Prostate gland (tissue), 2 donors: ENCODE measurements at regions not wholly inside any gene's neighbourhood (a gene's known extent, or its start where the extent isn't known, plus 50 kb on each side); places are given as distances from the start of the nearest gene placed in this dataset.
"Not testable (repeated sequence)": the region's sequence is repeated elsewhere in the genome, so short reads cannot be mapped to it uniquely, and the experiment has no call there.

Experiments used
- DNase-seq: peaks from one replicate; pipeline ENCODE4 v3.0.0-alpha.2; 2019; ENCODE audit warnings: low spot score
- H3K27ac ChIP-seq, 2 donors: fragments of 200-600 bp; sonication (generic); 2 replicates each; pipeline ENCODE4 v1.5.1; 2017 to 2019
- H3K27me3 ChIP-seq: fragments of 200-600 bp; sonication (generic); replicated peaks from 2 replicates; pipeline ENCODE4 v1.5.1; 2019; ENCODE audit not compliant: insufficient read depth
- H3K36me3 ChIP-seq, 2 donors: fragments of 200-600 bp; sonication (generic); 1 replicate in 1 of 2; 2 replicates in 1 of 2; pipeline versions ENCODE4 v1.5.1 to v1.8.1; 2017 to 2019
- H3K4me1 ChIP-seq: fragments of 200-600 bp; sonication (generic); replicated peaks from 2 replicates; pipeline ENCODE4 v1.5.1; 2019
- H3K4me3 ChIP-seq, 2 donors: fragments of 200-600 bp; sonication (generic); 2 replicates each; pipeline ENCODE4 v1.5.1; 2017 to 2019
- H3K9me3 ChIP-seq: fragments of 200-600 bp; sonication (generic); 2 replicates; pipeline ENCODE4 v1.5.1; 2017
- POLR2A ChIP-seq: fragments of 450-650 bp; IDR thresholded peaks from one replicate; pipeline ENCODE4 v1.6.1; 2016; ENCODE audit warnings: antibody characterized with exemption, mild to moderate bottlenecking
- POLR2AphosphoS5 ChIP-seq: sonication (generic); formaldehyde crosslinking; IDR thresholded peaks from one replicate; pipeline ENCODE4 v1.6.1; 2017; ENCODE audit warnings: antibody characterized with exemption
- WGBS: methylation state at CpG from one replicate; pipeline ENCODE4 v1.1.5; 2018; 5-methylcytosine and 5-hydroxymethylcytosine counted together
- intact Hi-C: fragments of 100-400 bp; cut with DNase I; formaldehyde crosslinking; loops from one replicate; pipeline ENCODE4 v1.14.2; 2022
- TF ChIP-seq, protein P1 (sequence below), 4 experiments: fragments of 200-600 bp in 2 of 4; fragments of 450-650 bp in 2 of 4; sonication (generic) in 2 of 4; IDR thresholded peaks; 1 replicate in 3 of 4; 2 replicates in 1 of 4; pipeline ENCODE4 v1.5.1; 2016 to 2019; ENCODE audit warnings: antibody characterized with exemption in 4 of 4, mild to moderate bottlenecking in 2 of 4, moderate library complexity in 2 of 4

DNA sequence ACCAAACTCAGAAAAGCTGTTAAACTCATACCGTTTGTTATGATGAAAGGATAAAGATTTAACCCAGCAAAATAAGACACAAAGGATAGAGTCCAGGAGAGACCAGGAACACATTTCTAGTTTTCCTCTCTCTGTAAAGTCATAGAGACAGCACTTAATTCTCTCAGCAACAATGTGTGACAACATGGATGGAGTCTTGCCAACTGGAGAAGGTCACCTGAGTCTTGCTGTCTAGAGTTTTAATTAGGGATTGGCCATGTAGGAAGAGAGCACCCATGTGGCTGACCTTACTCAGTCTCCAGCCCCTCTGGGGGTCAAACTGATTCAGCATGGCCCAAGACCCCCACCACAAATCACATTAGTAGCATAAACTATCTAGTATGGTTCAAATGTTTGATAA lies 151.0 kb upstream of the ATF7IP start:
- intact Hi-C loops, result no loop called here
- Histone ChIP-seq H3K9me3 (no peaks in the 10 kb centered on the region), H3K27me3 (no peaks in the 10 kb centered on the region), H3K4me3 (no peak overlapping the region), H3K27ac (no peak overlapping the region), H3K4me1 (no peaks in the 10 kb centered on the region), H3K36me3 (no peaks in the 10 kb centered on the region)
- 85% methylated on average over 1 of the region's 1 CpG for WGBS
- TF ChIP-seq, protein P1, sequence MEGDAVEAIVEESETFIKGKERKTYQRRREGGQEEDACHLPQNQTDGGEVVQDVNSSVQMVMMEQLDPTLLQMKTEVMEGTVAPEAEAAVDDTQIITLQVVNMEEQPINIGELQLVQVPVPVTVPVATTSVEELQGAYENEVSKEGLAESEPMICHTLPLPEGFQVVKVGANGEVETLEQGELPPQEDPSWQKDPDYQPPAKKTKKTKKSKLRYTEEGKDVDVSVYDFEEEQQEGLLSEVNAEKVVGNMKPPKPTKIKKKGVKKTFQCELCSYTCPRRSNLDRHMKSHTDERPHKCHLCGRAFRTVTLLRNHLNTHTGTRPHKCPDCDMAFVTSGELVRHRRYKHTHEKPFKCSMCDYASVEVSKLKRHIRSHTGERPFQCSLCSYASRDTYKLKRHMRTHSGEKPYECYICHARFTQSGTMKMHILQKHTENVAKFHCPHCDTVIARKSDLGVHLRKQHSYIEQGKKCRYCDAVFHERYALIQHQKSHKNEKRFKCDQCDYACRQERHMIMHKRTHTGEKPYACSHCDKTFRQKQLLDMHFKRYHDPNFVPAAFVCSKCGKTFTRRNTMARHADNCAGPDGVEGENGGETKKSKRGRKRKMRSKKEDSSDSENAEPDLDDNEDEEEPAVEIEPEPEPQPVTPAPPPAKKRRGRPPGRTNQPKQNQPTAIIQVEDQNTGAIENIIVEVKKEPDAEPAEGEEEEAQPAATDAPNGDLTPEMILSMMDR (IDR thresholded peaks at IDR 0.05), result no peak
- TF ChIP-seq POLR2AphosphoS5 (no peak), POLR2A (no peak)
- no peak for DNase-seq

DNA sequence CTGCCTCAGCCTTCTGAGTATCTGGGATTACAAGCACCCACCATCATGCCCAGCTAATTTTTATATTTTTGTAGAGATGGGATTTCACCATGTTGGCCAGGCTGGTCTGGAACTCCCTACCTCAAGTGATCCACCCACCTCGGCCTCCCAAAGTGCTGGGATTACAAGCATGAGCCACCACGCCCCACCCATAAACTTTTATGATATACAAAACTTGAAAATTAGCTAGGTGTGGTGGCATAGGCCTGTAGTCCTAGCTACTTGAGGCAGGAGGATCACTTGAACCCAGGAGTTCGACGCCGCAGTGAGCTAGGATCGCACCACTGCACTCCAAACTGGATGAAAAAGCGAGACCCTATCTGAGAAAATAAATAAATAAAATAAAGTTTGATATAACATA lies 149.5 kb upstream of the ATF7IP start:
- H3K27me3 ChIP-seq, H3K9me3 ChIP-seq, DNase-seq, intact Hi-C loops, H3K4me3 ChIP-seq, H3K4me1 ChIP-seq, H3K36me3 ChIP-seq, H3K27ac ChIP-seq: not testable (repeated sequence)
- 98% methylated on average over 7 of the region's 7 CpGs for WGBS

DNA sequence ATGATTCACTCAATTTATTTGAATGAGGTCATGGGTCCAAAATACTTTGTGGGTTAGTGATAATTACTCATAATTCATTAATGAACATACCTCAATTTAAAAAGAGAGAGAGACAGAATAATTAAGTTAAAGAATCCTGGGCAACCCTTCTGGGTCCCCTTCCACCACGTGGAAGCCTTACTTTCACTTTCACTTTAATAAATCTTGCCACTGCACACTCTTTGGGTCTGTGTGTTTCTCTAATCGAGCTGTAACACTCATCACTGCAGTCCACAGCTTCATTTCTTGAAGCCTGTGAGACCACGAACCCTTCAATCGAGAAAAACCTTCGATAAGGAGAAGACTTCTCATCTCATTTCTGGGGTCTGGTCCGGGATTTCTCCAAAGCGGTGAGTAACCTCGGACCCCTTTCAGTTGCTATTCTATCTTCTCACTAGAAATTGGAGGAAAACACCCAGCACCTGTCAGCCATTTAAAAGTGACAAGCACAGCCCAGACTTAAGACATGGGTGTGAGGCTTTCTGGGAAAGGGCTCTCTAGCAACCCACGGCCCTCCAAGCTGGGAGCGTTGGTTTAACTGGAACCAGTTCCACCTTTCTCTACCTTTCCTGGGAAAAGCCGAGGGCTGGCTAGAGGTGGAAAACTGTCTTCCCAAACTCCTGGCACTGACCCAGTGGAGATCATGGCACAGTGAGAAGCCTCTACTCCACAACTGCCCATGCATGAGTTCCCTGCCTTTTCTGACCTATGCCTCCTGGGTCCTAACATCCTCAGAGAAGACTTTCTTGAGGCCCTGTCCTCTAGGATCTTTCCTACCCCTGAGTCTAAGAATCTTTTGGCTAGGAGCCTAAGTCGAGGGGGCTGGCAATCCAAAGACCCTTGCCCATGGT lies 148.8 kb upstream of the ATF7IP start:
- H3K4me1 ChIP-seq, result no peaks in the 10 kb centered on the region
- no peak for DNase-seq
- TF ChIP-seq, protein P1 (IDR thresholded peaks at IDR 0.05), result no peak
- TF ChIP-seq POLR2A (no peak), POLR2AphosphoS5 (no peak)
- no peaks in the 10 kb centered on the region for H3K36me3 ChIP-seq
- intact Hi-C loops, result no loop called here
- H3K9me3 ChIP-seq, result no peaks in the 10 kb centered on the region
- 83% methylated on average over 12 of the region's 12 CpGs for WGBS
- no peak overlapping the region for H3K4me3 ChIP-seq
- no peak overlapping the region for H3K27ac ChIP-seq
- no peaks in the 10 kb centered on the region for H3K27me3 ChIP-seq

DNA sequence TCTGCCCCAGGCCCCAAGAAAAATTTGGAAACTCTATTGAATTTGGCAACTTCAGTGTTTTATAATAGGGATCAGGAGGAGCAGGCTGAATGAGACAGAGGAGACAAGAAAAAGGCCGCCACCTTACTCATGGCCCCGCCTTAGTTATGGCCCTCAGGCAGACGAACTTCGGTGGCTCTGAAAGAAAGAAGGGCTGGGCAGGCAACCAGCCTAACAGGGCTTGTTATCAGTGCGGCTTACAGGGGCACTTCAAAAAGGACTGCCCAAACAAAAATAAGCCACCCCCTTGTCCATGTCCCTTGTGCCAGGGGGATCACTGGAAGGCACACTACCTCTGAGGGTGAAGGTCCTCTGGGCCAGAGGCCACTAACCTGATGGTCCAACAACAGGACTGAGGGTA lies 146.3 kb upstream of the ATF7IP start:
- H3K27ac ChIP-seq, result no peak overlapping the region

DNA sequence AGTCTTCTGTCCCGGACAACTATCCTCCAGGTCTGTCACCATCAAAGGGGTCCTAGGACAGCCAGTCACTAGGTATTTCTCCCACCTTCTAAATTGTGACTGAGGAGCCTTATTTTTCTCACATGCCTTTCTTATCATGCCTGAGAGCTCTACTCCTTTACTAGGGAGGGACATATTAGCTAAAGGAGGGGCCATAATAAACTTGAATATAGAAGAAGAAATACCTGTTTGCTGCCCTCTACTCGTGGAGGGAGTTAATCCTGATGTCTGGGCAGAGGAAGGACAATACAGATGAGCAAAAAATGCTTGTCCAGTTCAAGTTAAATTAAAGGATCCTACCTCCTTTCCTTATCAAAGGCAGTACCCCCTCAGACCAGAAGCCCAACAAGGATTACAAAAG lies 145.8 kb upstream of the ATF7IP start:
- H3K4me3 ChIP-seq, H3K9me3 ChIP-seq, H3K27ac ChIP-seq, H3K36me3 ChIP-seq, H3K27me3 ChIP-seq, intact Hi-C loops, DNase-seq, H3K4me1 ChIP-seq: not testable (repeated sequence)
- 68% methylated on average over 2 of the region's 2 CpGs for WGBS

More for the DNA sequence above, 146.3 kb upstream of the ATF7IP start:
- Histone ChIP-seq H3K4me1 (no peaks in the 10 kb centered on the region), H3K9me3 (no peaks in the 10 kb centered on the region), H3K36me3 (no peaks in the 10 kb centered on the region), H3K27me3 (no peaks in the 10 kb centered on the region), H3K4me3 (no peak overlapping the region)
- no peak for TF ChIP-seq POLR2A
- no peak for TF ChIP-seq POLR2AphosphoS5
- TF ChIP-seq, protein P1 (IDR thresholded peaks at IDR 0.05), result no peak
- DNase-seq, result no peak
- 91% methylated on average over 5 of the region's 5 CpGs for WGBS
- intact Hi-C loops, result no loop called here

DNA sequence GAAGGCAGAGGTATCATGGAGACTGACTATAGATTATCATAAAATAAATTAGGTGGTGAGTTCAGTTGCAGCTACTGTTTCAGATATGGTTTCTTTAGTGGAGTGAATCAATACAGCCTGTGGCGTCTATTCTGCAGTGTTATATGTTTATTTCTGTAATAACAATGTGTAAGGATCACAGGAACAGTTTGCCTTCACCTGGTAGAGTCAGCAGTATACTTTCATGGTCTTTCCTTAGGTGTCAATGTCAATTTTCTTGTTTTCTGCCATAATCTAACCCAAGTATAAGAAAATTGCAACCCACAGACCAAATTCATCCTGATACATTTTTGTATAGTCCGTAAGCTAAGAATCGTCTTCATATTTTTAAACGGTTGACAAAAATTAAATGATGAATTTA lies 140.4 kb upstream of the ATF7IP start:
- DNase-seq, result no peak
- no peaks in the 10 kb centered on the region for H3K4me1 ChIP-seq
- H3K36me3 ChIP-seq, result no peaks in the 10 kb centered on the region
- 91% methylated on average over 4 of the region's 4 CpGs for WGBS
- TF ChIP-seq, protein P1 (IDR thresholded peaks at IDR 0.05), result no peak
- TF ChIP-seq POLR2A (no peak), POLR2AphosphoS5 (no peak)
- no peak overlapping the region for H3K27ac ChIP-seq
- no peaks in the 10 kb centered on the region for H3K9me3 ChIP-seq
- H3K4me3 ChIP-seq, result no peak overlapping the region
- intact Hi-C loops, result no loop called here
- H3K27me3 ChIP-seq, result no peaks in the 10 kb centered on the region

DNA sequence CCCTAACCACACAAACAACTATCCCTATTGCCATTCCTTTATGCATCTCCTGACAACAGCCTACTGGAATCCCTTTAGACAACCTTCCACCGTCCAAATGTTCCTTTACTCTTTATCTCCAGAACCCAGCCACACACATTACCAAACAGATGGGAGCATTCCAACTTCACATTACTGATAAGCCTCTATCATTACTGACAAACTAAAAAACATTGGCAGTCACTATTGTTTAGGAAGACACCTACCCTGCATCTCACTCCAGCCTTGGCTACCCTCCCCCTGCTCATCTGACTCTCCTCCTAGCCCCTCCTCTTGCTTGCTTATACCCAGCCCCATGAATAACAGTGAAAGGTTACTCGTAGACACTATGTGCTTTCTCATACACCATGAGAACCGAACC lies 130.3 kb upstream of the ATF7IP start:
- intact Hi-C loops, result loop anchor here (5.0 kb wide), 1 partner anchor 382 kb away; no protein-coding TSS in a partner anchor
- 81% methylated on average over 3 of the region's 3 CpGs for WGBS

DNA sequence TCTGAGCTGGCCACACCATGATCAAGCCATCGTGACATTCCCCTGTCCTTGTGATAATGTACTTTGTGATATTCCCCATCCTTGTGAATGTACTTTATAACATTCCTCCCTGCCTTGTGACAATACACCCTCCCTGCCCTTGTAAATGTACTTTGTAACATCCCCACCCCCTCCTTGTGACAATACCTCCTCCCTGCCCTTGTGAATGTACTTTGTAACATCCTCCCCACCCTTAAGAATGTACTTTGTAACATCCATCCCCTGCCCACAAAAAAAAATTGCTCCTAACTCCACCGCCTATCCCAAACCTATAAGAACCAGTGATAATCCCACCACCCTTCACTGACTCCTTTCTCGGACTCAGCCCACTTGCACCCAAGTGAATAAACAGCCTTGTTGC lies 128.8 kb upstream of the ATF7IP start:
- intact Hi-C loops, result loop anchor here (5.0 kb wide), 1 partner anchor 381 kb away; no protein-coding TSS in a partner anchor
- H3K27me3 ChIP-seq, H3K36me3 ChIP-seq, H3K4me1 ChIP-seq, H3K27ac ChIP-seq, H3K9me3 ChIP-seq, DNase-seq, H3K4me3 ChIP-seq: not testable (repeated sequence)
- WGBS, result 95% methylated on average over 3 of the region's 3 CpGs

More for the DNA sequence above, 130.3 kb upstream of the ATF7IP start:
- H3K27ac ChIP-seq, H3K4me3 ChIP-seq, DNase-seq, H3K9me3 ChIP-seq, H3K27me3 ChIP-seq, H3K4me1 ChIP-seq, H3K36me3 ChIP-seq: not testable (repeated sequence)
